PC-3 (cell line): ENCODE measurements at regions not wholly inside any gene's neighbourhood (a gene's known extent, or its start where the extent isn't known, plus 50 kb on each side); places are given as distances from the start of the nearest gene placed in this dataset.

Experiments used
- ATAC-seq: fragments of 200-7000 bp; cut with Tn5 transposase; 2 replicates; pipeline ENCODE4 v1.9.1; 2020; ENCODE audit warnings: mild to moderate bottlenecking, moderate library complexity
- BruUV-seq: library from RNA; stranded (reverse); fragments of 400-500 nt; replicated peaks from 2 replicates; lab custom pipeline; 2021; lab: Mats Ljungman, UMichigan
- CTCF ChIA-PET: fragments of 300-600 bp; sonication (Branson Sonifier 250); formaldehyde crosslinking; loops from one replicate; lab custom pipeline; 2022; ENCODE audit warnings: antibody characterized with exemption; lab: Charles Lee
- POLR2A ChIA-PET: fragments of 300-600 bp; sonication (Branson Sonifier 250); formaldehyde crosslinking; loops from one replicate; lab custom pipeline; 2022; ENCODE audit warnings: antibody characterized with exemption; ENCODE audit not compliant: unreplicated experiment; lab: Charles Lee
- DNase-seq: peaks from one replicate; pipeline ENCODE4 v3.0.0-alpha.2; 2015
- H2AFZ ChIP-seq: fragments of 300-600 bp; sonication (generic); 2 replicates; pipeline ENCODE4 v1.6.0; 2016; ENCODE audit warnings: antibody characterized with exemption, low read length
- H3F3A ChIP-seq: fragments of 300-600 bp; sonication (generic); one replicate; pipeline ENCODE4 v1.6.0; 2017; ENCODE audit warnings: antibody characterized with exemption, low read length, control low read depth, mild to moderate bottlenecking; ENCODE audit not compliant: unreplicated experiment
- H3K27ac ChIP-seq: fragments of 300-600 bp; sonication (generic); 2 replicates; pipeline ENCODE4 v1.5.1; 2016; ENCODE audit warnings: mild to moderate bottlenecking, low read length
- H3K27me3 ChIP-seq: fragments of 300-600 bp; sonication (generic); 2 replicates; pipeline ENCODE4 v1.6.1; 2016; ENCODE audit warnings: low read length, mixed read lengths
- H3K36me3 ChIP-seq: fragments of 300-600 bp; sonication (generic); 2 replicates; pipeline ENCODE4 v1.6.1; 2016; ENCODE audit warnings: low read depth, mixed run types, low read length, mixed read lengths
- H3K4me1 ChIP-seq: fragments of 300-600 bp; sonication (generic); 2 replicates; pipeline ENCODE4 v1.5.1; 2016; ENCODE audit warnings: low read length; ENCODE audit not compliant: insufficient read depth
- H3K4me2 ChIP-seq: fragments of 300-600 bp; sonication (generic); 2 replicates; pipeline ENCODE4 v1.6.0; 2016; ENCODE audit warnings: low read length
- H3K4me3 ChIP-seq: fragments of 300-600 bp; sonication (generic); 2 replicates; pipeline ENCODE4 v1.5.1; 2016; ENCODE audit warnings: mild to moderate bottlenecking, low read length, mixed read lengths
- H3K79me2 ChIP-seq: fragments of 300-600 bp; sonication (generic); 2 replicates; pipeline ENCODE4 v1.6.1; 2017; ENCODE audit warnings: low read length, mixed read lengths
- H3K9ac ChIP-seq: fragments of 300-600 bp; sonication (generic); 2 replicates; pipeline ENCODE4 v1.6.0; 2016; ENCODE audit warnings: mild to moderate bottlenecking, low read length
- H3K9me2 ChIP-seq: fragments of 300-600 bp; sonication (generic); replicated peaks from 2 replicates; pipeline ENCODE4 v1.6.1; 2016; ENCODE audit warnings: mixed run types, low read length, mixed read lengths
- H3K9me3 ChIP-seq: fragments of 300-600 bp; sonication (generic); 2 replicates; pipeline ENCODE4 v1.6.1; 2016; ENCODE audit warnings: low read length, mixed read lengths
- H4K20me1 ChIP-seq: fragments of 300-600 bp; sonication (generic); 2 replicates; pipeline ENCODE4 v1.6.1; 2016; ENCODE audit warnings: low read length, mixed read lengths
- CTCF ChIP-seq: fragments of 300-600 bp; sonication (generic); conservative IDR thresholded peaks from 2 replicates; pipeline ENCODE4 v1.5.1; 2017; ENCODE audit warnings: antibody characterized with exemption, low read depth, mild to moderate bottlenecking, low read length
- EZH2 ChIP-seq: fragments of 300-600 bp; sonication (generic); IDR thresholded peaks from one replicate; pipeline ENCODE4 v1.6.1; 2017; ENCODE audit warnings: antibody characterized with exemption, mild to moderate bottlenecking, low read length; ENCODE audit not compliant: unreplicated experiment
- EZH2phosphoT487 ChIP-seq: fragments of 300-600 bp; sonication (generic); IDR thresholded peaks from 2 replicates; pipeline ENCODE4 v1.6.1; 2018; ENCODE audit warnings: mild to moderate bottlenecking, antibody characterized with exemption, low read length, borderline replicate concordance
- intact Hi-C: fragments of 100-400 bp; cut with micrococcal nuclease; formaldehyde crosslinking; loops from 2 replicates; pipeline ENCODE4 v1.9.0; 2023

GRCh38 chr20:59471653-59472421, 132.5 kb upstream of the PHACTR3 start:
- no peaks in the 10 kb centered on the region for H3F3A ChIP-seq
- H3K27me3 ChIP-seq = peaks cover 91% of the 10 kb centered on the region
- DNase-seq (no peak), ATAC-seq (no peak)
- no peak overlapping the region for H3K4me3 ChIP-seq
- no peaks in the 10 kb centered on the region for H3K79me2 ChIP-seq
- H2AFZ ChIP-seq = no peak overlapping the region
- H3K9ac ChIP-seq = no peak overlapping the region
- H3K9me2 ChIP-seq = no peaks in the 10 kb centered on the region
- ChIA-PET POLR2A (no interaction called here), CTCF (no interaction called here)
- TF ChIP-seq EZH2phosphoT487 = no peak
- TF ChIP-seq EZH2 = no peak
- TF ChIP-seq CTCF = no peak
- no peaks in the 10 kb centered on the region for H4K20me1 ChIP-seq
- intact Hi-C loops = no loop called here
- H3K36me3 ChIP-seq = no peaks in the 10 kb centered on the region
- no peak overlapping the region for H3K4me2 ChIP-seq
- BruUV-seq = no TSS peak
- no peak overlapping the region for H3K27ac ChIP-seq
- H3K4me1 ChIP-seq = no peaks in the 10 kb centered on the region
- H3K9me3 ChIP-seq = no peaks in the 10 kb centered on the region

GRCh38 chr20:59473742-59474141, 130.6 kb upstream of the PHACTR3 start:
- no peaks in the 10 kb centered on the region for H4K20me1 ChIP-seq
- no peak overlapping the region for H3K4me3 ChIP-seq
- H3K9me2 ChIP-seq = no peaks in the 10 kb centered on the region
- peaks cover 88% of the 10 kb centered on the region for H3K27me3 ChIP-seq
- H3K4me1 ChIP-seq = no peaks in the 10 kb centered on the region
- no peaks in the 10 kb centered on the region for H3K79me2 ChIP-seq
- DNase-seq (no peak), ATAC-seq (no peak)
- ChIA-PET CTCF (interaction anchor here (0.8 kb wide), 1 partner anchor 18 kb away, joined by 3 read pairs; no protein-coding TSS in a partner anchor), POLR2A (no interaction called here)
- no peak overlapping the region for H2AFZ ChIP-seq
- intact Hi-C loops = no loop called here
- no peak for TF ChIP-seq EZH2phosphoT487
- TF ChIP-seq CTCF = no peak
- TF ChIP-seq EZH2 = no peak
- no peak overlapping the region for H3K27ac ChIP-seq
- no peak overlapping the region for H3K9ac ChIP-seq
- no peaks in the 10 kb centered on the region for H3K9me3 ChIP-seq
- BruUV-seq = no TSS peak
- H3K4me2 ChIP-seq = no peak overlapping the region
- H3K36me3 ChIP-seq = no peaks in the 10 kb centered on the region
- H3F3A ChIP-seq = no peaks in the 10 kb centered on the region

GRCh38 chr20:59481067-59481466, 123.3 kb upstream of the PHACTR3 start:
- no TSS peak for BruUV-seq
- H3F3A ChIP-seq = no peaks in the 10 kb centered on the region
- peaks cover 82% of the 10 kb centered on the region for H3K27me3 ChIP-seq
- intact Hi-C loops = no loop called here
- DNase-seq = no peak
- no peaks in the 10 kb centered on the region for H4K20me1 ChIP-seq
- H3K36me3 ChIP-seq = no peaks in the 10 kb centered on the region
- H3K9me2 ChIP-seq = no peaks in the 10 kb centered on the region
- H2AFZ ChIP-seq = no peak overlapping the region
- no peak overlapping the region for H3K4me3 ChIP-seq
- POLR2A ChIA-PET = no interaction called here
- no peak for ATAC-seq
- no peak for TF ChIP-seq CTCF
- no peak for TF ChIP-seq EZH2
- no peak for TF ChIP-seq EZH2phosphoT487
- no peaks in the 10 kb centered on the region for H3K4me1 ChIP-seq
- no peaks in the 10 kb centered on the region for H3K79me2 ChIP-seq
- CTCF ChIA-PET = no interaction called here
- H3K4me2 ChIP-seq = no peak overlapping the region
- H3K9me3 ChIP-seq = no peaks in the 10 kb centered on the region
- H3K27ac ChIP-seq = no peak overlapping the region
- no peak overlapping the region for H3K9ac ChIP-seq
